Immature natural killer cell (primary cell): ENCODE measurements at regions not wholly inside any gene's neighbourhood (a gene's known extent, or its start where the extent isn't known, plus 50 kb on each side); places are given as distances from the start of the nearest gene placed in this dataset.

Experiments
- DNase-seq, 3 donors: peaks; one replicate each; pipeline ENCODE4 v3.0.0; 2022; ENCODE audit warnings: mixed read lengths in 1 of 3
- H3K27ac Mint-ChIP-seq, 6 donors: one replicate each; pipeline ENCODE4 v1.8.0; 2020; ENCODE audit warnings: mixed read lengths in 6 of 6, mild to moderate bottlenecking in 5 of 6, inconsistent platforms in 4 of 6, moderate library complexity in 3 of 6
- H3K27me3 Mint-ChIP-seq, 3 donors: one replicate each; pipeline ENCODE4 v1.8.0; 2020 to 2021; ENCODE audit warnings: low read depth in 3 of 3, mild to moderate bottlenecking in 3 of 3, mixed read lengths in 3 of 3, moderate library complexity in 3 of 3, inconsistent platforms in 1 of 3
- H3K36me3 Mint-ChIP-seq, 3 donors: one replicate each; pipeline ENCODE4 v1.8.0; 2020; ENCODE audit warnings: mixed read lengths in 3 of 3, inconsistent platforms in 2 of 3, mild to moderate bottlenecking in 2 of 3
- H3K4me1 Mint-ChIP-seq, 2 donors: one replicate each; pipeline ENCODE4 v1.8.0; 2020; ENCODE audit warnings: inconsistent platforms in 2 of 2, mild to moderate bottlenecking in 2 of 2, mixed read lengths in 2 of 2, moderate library complexity in 1 of 2
- H3K4me3 Mint-ChIP-seq, 5 donors: one replicate each; pipeline ENCODE4 v1.8.0; 2020; ENCODE audit warnings: mild to moderate bottlenecking in 5 of 5, mixed read lengths in 5 of 5, inconsistent platforms in 3 of 5, moderate library complexity in 3 of 5
- H3K9me3 Mint-ChIP-seq, 6 donors: one replicate each; pipeline ENCODE4 v1.8.0; 2020; ENCODE audit warnings: mild to moderate bottlenecking in 6 of 6, mixed read lengths in 6 of 6, inconsistent platforms in 4 of 6, moderate library complexity in 3 of 6

- Mint-ChIP-seq H3K27me3 (no peaks in the 10 kb centered on the region), H3K4me3 (no peak overlapping the region), H3K4me1 (no peaks in the 10 kb centered on the region), H3K36me3 (no peaks in the 10 kb centered on the region), H3K27ac (no peak overlapping the region), H3K9me3 (peaks cover 2 to 29% (median 10%) of the 10 kb centered on the region in 6 donors)
- DNase-seq: no peak
Observed at GRCh38 chr11:26021017-26021416, 310.9 kb upstream of the ANO3 start.

DNA sequence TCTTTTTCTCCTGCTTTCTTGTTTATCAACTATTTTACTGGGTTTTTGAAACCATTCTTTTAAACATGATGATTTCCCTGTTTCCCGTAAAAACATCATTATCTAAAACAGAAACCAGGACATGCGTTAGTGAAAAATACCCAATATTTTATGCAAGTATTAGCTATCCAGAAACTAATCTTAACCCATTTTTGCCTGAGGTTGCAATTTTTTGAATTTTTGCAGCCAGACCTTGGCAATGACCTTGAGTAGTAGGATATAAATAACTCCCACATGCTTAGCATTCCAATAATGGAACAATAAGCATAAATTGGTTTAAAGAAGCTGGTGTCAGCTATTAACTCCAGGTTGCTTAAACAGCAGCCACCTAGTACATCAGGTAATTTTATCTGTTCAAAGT lies 308.9 kb upstream of the ANO3 start:
- Mint-ChIP-seq H3K4me3 (no peak overlapping the region), H3K36me3 (no peaks in the 10 kb centered on the region)

DNA sequence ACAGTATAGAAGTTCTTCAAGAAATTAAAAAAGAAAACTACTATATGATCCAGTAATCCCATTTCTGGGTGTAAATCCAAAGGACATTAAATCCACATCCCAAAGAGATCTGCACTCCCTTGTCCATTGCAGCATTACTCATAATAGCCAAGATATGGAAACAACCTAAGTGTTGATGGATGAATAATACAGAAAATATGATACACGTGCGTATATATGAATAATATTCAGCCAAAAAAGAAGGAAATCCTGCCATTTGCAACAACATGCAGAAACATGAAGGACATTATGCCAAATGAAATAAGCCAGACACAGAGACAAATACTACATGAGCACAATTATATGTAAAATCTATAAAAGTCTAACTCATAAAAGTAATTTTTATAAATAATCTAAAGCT lies 306.3 kb upstream of the ANO3 start:
- Mint-ChIP-seq H3K4me3 (no peak overlapping the region), H3K36me3 (no peaks in the 10 kb centered on the region), H3K4me1 (no peaks in the 10 kb centered on the region), H3K27ac (no peak overlapping the region), H3K9me3 (peaks cover 0 to 33% (median 13%) of the 10 kb centered on the region in 6 donors), H3K27me3 (peaks cover 2% of the 10 kb centered on the region in 3 donors)
- no peak for DNase-seq

More for the DNA sequence above, 308.9 kb upstream of the ANO3 start:
- H3K27me3 Mint-ChIP-seq: no peaks in the 10 kb centered on the region
- H3K9me3 Mint-ChIP-seq: peaks cover 0 to 29% (median 9%) of the 10 kb centered on the region in 6 donors
- no peaks in the 10 kb centered on the region for H3K4me1 Mint-ChIP-seq
- H3K27ac Mint-ChIP-seq: no peak overlapping the region
- DNase-seq: no peak

DNA sequence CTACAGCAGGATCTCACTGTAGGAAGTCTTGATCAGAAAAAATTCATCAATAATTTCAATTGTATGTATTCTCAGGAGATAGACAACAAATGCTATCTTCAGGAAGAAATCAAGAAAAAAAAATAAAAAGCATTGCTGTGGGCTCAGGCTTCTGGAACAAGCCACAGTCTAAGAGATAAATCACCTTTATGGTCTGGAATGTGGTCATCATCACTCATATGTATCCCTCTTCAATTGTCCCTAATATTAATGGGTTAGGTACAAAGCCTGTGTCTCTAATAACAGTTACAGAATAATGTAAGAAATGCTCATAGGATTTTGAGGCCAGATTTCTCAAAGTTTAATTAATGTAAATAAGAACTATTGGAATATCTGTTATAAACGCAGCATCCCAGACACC lies 305.9 kb upstream of the ANO3 start:
- Mint-ChIP-seq H3K9me3 (peaks cover 0 to 30% (median 13%) of the 10 kb centered on the region in 6 donors), H3K27me3 (peaks cover 2% of the 10 kb centered on the region in 3 donors), H3K4me1 (no peaks in the 10 kb centered on the region), H3K36me3 (no peaks in the 10 kb centered on the region), H3K4me3 (no peak overlapping the region), H3K27ac (no peak overlapping the region)
- DNase-seq: no peak

- Mint-ChIP-seq H3K27me3 (peaks cover 2% of the 10 kb centered on the region in 3 donors), H3K36me3 (no peaks in the 10 kb centered on the region), H3K27ac (no peak overlapping the region), H3K9me3 (peaks cover 1 to 33% (median 11%) of the 10 kb centered on the region in 6 donors), H3K4me1 (no peaks in the 10 kb centered on the region), H3K4me3 (no peak overlapping the region)
- no peak for DNase-seq
Observed at GRCh38 chr11:26027887-26028286, 304.0 kb upstream of the ANO3 start.

- DNase-seq: no peak
- no peak overlapping the region for H3K4me3 Mint-ChIP-seq
- H3K9me3 Mint-ChIP-seq: peaks cover 1 to 33% (median 10%) of the 10 kb centered on the region in 6 donors
- H3K36me3 Mint-ChIP-seq: no peaks in the 10 kb centered on the region
- no peaks in the 10 kb centered on the region for H3K4me1 Mint-ChIP-seq
- no peak overlapping the region for H3K27ac Mint-ChIP-seq
- H3K27me3 Mint-ChIP-seq: peaks cover 2% of the 10 kb centered on the region in 3 donors
Observed at GRCh38 chr11:26028393-26028911, 303.5 kb upstream of the ANO3 start.

GRCh38 chr11:26030399-26030798 lies 301.5 kb upstream of the ANO3 start:
- Mint-ChIP-seq H3K4me1 (no peaks in the 10 kb centered on the region), H3K9me3 (peaks cover 1 to 39% (median 10%) of the 10 kb centered on the region in 6 donors), H3K36me3 (no peaks in the 10 kb centered on the region), H3K4me3 (no peak overlapping the region), H3K27me3 (peaks cover 2% of the 10 kb centered on the region in 3 donors), H3K27ac (no peak overlapping the region)
- DNase-seq: no peak

DNA sequence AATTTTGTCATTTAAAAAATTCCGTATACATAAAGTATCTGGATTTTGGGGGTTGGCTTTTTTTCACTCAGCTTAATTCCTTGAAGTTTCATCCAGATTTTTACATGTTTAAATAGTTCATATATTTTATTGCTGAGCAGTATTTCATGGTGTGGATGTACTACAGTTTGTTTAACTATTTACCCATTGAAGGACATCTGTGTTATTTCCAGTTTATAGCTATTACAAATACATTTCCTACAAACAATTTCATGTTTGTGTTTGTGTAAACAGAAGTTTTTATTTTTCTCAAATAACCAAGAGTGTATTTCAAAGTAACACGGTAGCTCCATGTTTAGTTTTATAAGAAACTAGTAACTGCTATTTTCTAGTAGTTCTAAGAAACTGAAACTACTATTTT lies 299.7 kb upstream of the ANO3 start:
- Mint-ChIP-seq H3K36me3 (no peaks in the 10 kb centered on the region), H3K27me3 (peaks cover 2% of the 10 kb centered on the region in 3 donors), H3K4me3 (no peak overlapping the region), H3K4me1 (no peaks in the 10 kb centered on the region), H3K27ac (no peak overlapping the region), H3K9me3 (peaks cover 1 to 38% (median 11%) of the 10 kb centered on the region in 6 donors)
- no peak for DNase-seq

DNA sequence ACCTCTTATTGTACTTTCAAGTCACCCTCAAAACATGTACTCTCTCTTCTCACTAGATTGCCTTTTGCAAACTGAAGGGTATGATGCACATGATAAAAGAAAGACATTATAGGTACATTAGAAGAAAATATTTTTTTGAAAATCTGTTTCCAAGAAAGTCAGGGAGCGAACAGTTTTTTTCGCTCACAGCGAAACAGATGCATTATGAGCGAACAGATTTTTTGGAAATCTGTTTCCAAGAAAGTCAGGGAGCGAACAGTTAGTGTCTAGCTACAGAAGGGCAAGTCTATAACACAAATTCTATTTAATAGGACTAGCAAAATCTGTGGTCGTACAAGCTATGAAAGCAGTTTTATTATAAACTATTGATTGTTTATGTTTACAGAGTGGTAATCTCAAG lies 296.2 kb upstream of the ANO3 start:
- no peaks in the 10 kb centered on the region for H3K36me3 Mint-ChIP-seq
- H3K27me3 Mint-ChIP-seq: no peaks in the 10 kb centered on the region
- no peak overlapping the region for H3K27ac Mint-ChIP-seq
- no peak overlapping the region for H3K4me3 Mint-ChIP-seq
- H3K9me3 Mint-ChIP-seq: peaks cover 3 to 29% (median 11%) of the 10 kb centered on the region in 6 donors
- DNase-seq: no peak
- no peaks in the 10 kb centered on the region for H3K4me1 Mint-ChIP-seq

- H3K27me3 Mint-ChIP-seq: no peaks in the 10 kb centered on the region
- no peak for DNase-seq
- no peaks in the 10 kb centered on the region for H3K36me3 Mint-ChIP-seq
- no peaks in the 10 kb centered on the region for H3K4me1 Mint-ChIP-seq
- H3K27ac Mint-ChIP-seq: no peak overlapping the region
- H3K9me3 Mint-ChIP-seq: peaks cover 3 to 24% (median 11%) of the 10 kb centered on the region in 6 donors
- no peak overlapping the region for H3K4me3 Mint-ChIP-seq
Observed at GRCh38 chr11:26037716-26038115, 294.2 kb upstream of the ANO3 start.

GRCh38 chr11:26040339-26040738 lies 291.6 kb upstream of the ANO3 start:
- H3K4me1 Mint-ChIP-seq: no peaks in the 10 kb centered on the region
- no peak overlapping the region for H3K4me3 Mint-ChIP-seq
- peaks cover 4 to 20% (median 6%) of the 10 kb centered on the region in 6 donors for H3K9me3 Mint-ChIP-seq
- DNase-seq: no peak
- H3K27ac Mint-ChIP-seq: no peak overlapping the region
- no peaks in the 10 kb centered on the region for H3K36me3 Mint-ChIP-seq
- H3K27me3 Mint-ChIP-seq: no peaks in the 10 kb centered on the region

GRCh38 chr11:26042113-26042512 lies 289.8 kb upstream of the ANO3 start:
- H3K9me3 Mint-ChIP-seq: peaks cover 0 to 23% (median 5%) of the 10 kb centered on the region in 6 donors
- H3K4me1 Mint-ChIP-seq: no peaks in the 10 kb centered on the region
- no peak overlapping the region for H3K4me3 Mint-ChIP-seq
- H3K36me3 Mint-ChIP-seq: no peaks in the 10 kb centered on the region
- no peak for DNase-seq
- no peak overlapping the region for H3K27ac Mint-ChIP-seq
- H3K27me3 Mint-ChIP-seq: no peaks in the 10 kb centered on the region

- Mint-ChIP-seq H3K4me1 (no peaks in the 10 kb centered on the region), H3K9me3 (peaks cover 0 to 36% (median 3%) of the 10 kb centered on the region in 6 donors), H3K36me3 (peaks cover 0 to 5% (median 0%) of the 10 kb centered on the region in 3 donors), H3K27ac (no peak overlapping the region), H3K27me3 (no peaks in the 10 kb centered on the region), H3K4me3 (no peak overlapping the region)
- no peak for DNase-seq
Observed at GRCh38 chr11:26043665-26044064, 288.3 kb upstream of the ANO3 start.

GRCh38 chr11:26044389-26044788 lies 287.5 kb upstream of the ANO3 start:
- Mint-ChIP-seq H3K36me3 (peaks cover 0 to 5% (median 0%) of the 10 kb centered on the region in 3 donors), H3K27ac (no peak overlapping the region), H3K9me3 (peaks cover 0 to 33% (median 3%) of the 10 kb centered on the region in 6 donors), H3K27me3 (no peaks in the 10 kb centered on the region), H3K4me3 (no peak overlapping the region), H3K4me1 (no peaks in the 10 kb centered on the region)
- no peak for DNase-seq

DNA sequence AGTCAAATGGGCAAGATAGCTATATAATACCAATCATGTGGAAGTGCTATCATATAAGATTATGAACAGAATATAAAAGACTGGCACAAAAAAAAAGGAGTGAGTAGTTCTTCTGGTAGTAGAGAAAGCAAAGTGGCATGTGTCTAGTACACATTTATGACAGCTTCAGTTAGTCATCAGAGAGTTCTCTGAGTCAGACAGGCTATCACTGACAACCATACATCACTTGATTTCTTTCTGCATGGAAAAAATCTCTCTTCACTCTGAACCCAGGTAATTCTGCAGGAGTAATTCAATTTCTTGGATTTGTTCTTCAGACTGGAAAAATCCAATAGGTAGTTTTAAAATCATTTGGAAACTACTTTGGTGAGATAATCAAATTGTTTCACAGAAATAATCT lies 286.8 kb upstream of the ANO3 start:
- H3K27me3 Mint-ChIP-seq: no peaks in the 10 kb centered on the region

More for the DNA sequence above, 286.8 kb upstream of the ANO3 start:
- H3K4me1 Mint-ChIP-seq: no peaks in the 10 kb centered on the region
- H3K4me3 Mint-ChIP-seq: no peak overlapping the region
- H3K36me3 Mint-ChIP-seq: peaks cover 0 to 5% (median 0%) of the 10 kb centered on the region in 3 donors
- DNase-seq: no peak
- peaks cover 0 to 30% (median 3%) of the 10 kb centered on the region in 6 donors for H3K9me3 Mint-ChIP-seq
- H3K27ac Mint-ChIP-seq: no peak overlapping the region
